GM19463 (cell line): ENCODE measurements at regions not wholly inside any gene's neighbourhood (a gene's known extent, or its start where the extent isn't known, plus 50 kb on each side); places are given as distances from the start of the nearest gene placed in this dataset.

ENCODE experiments used
- ATAC-seq: cut with Tn5 transposase; IDR thresholded peaks from one replicate; pipeline ENCODE4 v1.9.1; 2021; ENCODE audit warnings: mild to moderate bottlenecking, moderate library complexity; ENCODE audit not compliant: unreplicated experiment

DNA sequence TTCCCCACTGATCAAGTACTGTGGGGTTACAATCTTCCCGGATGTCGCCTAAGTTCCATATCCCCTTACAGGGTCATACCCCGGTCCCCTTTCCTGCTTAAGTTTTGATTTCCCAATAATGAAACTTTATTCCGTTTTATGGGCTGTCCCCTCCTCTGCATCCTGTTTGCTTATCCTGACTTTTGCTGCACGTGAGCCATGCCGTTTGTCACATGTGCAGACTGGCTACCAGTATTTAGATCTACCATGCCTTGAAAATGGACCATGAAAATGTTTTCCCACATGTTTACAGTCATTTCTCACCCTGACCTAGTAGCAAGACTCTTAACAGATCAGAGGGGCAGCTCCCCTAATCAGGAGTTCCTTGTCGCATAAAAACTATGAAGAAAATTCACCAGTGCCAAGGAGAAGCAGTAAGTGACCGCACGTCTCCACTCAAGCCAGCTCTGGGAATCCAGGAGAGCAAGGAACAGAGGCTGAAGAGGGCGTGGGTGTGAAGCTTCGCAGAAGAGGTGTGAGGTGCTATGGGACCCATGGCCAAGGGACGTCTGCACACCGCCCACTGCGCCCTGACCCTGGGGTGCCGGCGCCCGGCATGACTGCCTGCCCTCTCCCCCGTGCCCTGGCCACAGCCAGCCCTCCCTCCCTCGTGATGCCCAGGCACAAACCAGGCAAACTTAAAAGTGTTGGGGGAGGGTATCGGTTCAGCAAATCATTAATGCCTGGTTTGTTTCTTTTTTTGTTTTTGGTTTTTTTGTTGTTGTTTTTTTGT, 440.8 kb upstream of the SALL3 start:
- no peak for ATAC-seq

DNA sequence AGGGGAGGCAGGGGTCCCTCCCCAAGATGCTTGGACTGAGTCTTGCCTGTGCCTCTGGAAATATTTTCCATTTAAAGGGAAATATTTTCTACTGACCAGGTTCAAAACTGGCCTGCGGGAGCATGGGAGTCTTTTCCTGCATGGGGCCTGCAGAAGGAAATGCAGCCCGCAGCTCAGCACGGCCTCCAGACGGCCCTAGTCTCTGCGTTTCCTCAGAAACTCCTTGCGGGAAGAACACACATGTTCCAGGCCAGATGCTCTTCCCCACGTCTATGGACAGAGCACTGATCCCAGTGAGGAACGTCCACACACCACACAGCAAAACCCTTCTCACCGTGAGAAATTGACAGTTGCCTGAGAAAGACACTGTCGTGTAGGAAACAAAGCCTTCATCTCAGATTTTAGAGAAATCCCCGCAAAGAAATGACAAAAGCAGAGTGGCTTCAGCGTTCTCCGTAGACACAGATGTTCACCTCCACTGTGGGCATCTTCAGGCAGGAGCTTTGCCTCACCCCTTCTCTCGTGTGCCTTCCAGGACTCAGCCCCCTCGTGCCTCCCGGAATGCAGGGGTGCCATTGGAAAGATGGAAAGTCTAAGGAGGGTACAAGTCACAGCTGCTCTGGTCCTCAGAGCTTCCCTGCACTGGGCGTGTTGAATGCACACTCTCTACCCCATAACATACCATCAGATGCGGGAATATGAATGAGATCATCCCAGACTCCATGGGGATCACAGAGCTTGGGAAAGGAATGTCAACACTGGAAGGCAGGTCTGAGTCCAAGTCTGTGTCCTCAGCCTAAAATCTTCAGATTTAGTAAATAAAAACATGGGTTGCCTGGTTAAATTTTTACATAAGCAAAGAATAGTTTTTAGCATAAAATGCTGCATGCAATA, 438.7 kb upstream of the SALL3 start:
- no peak for ATAC-seq

DNA sequence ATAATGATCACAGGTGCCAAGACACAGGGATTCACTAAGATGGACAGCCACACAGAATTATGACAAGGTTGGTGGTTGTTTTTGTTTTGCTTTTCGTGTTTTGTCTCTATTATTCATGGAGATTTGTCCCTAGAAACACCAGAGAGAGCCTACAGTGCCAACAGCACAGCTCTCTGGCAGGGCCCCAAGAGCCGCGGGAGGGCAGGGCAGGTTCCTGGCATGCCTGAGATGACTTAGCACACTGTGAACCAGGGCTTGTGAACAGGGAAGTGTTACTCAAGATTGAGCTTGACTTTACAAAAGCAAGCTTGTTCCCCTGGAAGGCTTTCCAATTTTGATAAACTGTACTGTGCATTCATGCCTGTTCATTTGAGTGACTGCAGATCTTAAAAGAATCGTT, 437.4 kb upstream of the SALL3 start:
- ATAC-seq: no peak

DNA sequence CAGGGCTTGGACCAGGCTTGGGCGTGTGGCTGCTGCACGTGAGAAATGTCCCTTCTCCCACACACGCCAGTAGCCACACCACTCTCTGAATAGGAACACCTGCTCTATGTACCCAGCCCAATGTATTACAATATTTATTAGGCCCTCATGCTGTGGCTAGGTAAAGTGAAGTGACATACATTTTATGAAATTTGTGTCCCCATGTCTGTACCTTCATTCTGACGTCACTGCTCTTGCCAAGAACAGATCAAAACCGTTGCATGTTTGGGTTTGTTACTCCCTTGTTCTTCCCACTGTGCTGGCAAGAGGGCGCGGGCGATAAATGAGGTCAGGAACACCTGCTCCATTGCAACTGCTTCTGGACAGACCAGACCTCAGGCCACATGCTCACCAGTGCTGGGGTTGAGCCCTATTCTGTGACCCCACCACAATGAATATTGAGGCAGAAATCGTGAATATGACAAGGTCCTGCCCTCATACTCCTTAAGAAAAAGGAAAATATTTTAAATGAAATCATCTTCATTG, 436.4 kb upstream of the SALL3 start:
- ATAC-seq: no peak

DNA sequence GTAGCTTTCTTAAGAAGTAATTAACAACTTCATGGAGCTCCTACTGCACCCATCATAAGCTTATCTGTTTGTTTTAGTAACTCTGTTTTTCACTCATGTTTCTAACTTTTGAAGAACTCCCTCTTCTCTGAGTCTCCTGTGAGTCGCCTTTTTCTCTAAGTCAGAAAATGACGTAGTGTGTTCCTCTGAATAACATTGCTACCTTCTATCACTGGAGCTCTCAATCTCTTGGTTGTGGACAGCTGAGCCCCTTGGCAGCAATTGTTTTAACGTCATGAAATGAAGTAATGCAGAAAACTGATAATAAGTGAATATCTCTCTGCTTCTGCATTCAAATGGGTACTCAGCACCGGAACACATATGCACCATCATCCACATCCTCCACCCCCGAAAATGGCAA, 433.3 kb upstream of the SALL3 start:
- no peak for ATAC-seq

DNA sequence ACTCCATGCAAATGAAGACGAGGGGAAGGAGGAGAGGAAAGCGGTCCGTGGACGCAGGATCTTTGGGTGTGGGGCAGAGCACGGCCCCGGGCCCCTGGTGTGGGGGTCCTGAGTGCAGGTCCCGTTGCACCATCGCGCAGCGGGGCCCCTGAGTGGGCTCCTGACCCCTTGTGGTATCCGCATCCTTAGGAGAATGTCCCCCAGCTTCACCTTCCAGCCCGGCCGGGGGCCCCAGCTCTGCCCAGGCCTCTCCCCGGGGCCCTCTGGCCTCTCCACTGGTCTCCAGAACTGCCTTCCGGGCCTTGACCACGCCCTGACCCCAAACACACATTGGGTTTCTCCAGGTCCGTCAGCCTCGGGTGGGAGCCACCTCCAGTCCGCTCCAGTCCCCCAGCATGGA, 431.8 kb upstream of the SALL3 start:
- no peak for ATAC-seq

DNA sequence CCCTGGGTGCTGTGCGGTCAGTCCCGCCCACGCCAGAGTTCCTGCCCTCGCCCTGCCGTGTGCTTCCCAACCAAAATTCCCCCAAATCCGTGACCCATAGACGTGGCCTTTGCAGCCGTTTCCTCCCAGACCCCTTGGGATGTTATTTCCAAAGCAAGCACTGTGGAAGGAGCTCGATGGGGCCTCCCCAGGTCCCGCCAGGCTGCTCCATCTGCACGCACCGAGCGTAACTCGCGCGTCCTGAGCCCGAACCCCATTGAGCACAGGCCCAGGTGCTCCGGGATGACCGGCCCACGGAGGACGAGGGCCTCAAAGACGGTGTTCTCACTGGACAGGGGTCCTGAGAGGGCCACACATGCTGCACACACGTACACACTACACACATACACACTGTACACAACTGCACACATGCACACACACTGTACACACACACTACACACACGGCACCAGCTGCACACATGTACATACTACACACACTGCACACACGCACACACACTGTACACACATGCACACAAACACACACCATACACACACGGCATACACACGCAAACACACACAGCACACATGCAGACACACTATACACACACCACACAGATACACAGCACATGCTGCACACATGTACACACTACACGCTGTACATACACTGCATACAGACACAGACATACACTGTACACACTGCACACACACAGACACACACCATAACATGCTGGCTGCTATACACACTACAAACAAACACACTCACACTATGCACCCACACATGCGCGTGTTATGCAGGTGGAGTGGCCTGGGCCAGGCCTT, 431.2 kb upstream of the SALL3 start:
- no peak for ATAC-seq

DNA sequence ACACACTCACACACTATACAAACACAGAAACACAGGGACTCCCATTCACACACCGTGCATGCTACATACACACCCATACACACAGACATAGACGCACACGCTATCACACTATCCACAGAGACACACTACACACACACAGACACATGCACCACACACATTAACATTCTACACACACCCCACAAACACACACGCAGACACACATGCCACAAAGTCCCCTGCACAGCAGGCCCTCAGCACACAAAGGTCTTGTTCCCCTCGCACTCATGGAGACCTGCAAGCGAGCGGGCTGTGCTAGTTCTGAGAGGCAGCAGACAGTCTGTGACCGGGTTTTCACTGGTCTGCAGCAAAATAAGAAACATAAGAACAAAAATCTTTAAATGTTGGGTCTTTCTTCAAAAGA, 429.6 kb upstream of the SALL3 start:
- no peak for ATAC-seq

DNA sequence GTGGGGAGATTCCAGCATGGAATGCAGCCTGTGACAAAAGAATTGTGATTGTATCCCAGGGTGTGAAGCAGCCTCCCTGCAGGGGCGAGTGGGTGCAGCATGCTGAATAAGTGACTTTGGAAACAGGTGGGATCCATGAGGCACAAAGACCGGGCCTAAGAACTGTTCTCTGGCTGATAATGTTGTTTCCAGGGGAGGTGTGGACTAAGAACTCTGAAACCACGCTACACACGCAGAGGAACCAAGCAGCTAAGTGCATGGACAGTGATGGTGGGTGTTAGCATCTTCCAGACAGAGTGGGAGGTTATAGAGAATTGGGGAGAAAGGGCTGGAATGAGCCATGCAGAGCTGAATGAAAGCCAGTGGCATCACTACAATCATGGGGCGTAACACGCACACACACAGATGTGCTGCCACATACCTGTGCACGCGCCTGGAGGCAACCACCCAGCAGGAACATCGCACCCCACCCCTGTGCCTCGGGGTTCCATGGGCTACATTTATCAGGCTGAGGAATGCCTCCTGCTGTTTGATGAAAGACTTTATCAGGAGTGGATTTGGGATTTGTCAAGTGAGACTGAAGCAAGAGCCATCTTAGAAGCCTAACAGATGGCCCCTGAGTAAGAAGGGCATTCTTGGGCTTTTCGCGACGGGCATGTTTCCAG, 424.5 kb upstream of the SALL3 start:
- ATAC-seq: no peak

DNA sequence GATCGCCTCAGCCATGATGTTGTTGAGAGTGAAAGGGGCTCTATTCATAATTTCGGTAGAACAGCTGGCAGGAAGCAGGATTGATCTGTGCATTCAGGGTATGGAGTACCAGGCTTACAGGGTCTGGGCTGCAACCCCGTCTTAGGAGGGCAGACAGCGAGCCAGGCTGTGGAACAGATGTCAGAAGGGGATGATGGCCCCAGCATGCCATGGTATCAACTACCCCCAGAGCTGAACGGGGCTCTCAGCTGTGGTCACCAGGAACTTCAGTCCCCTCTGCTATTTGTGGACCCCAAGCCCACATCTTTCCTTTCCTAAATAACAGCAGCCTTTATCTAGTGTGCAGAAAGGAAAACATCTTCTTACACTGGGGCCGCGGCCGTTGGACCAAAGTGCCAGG, 422.2 kb upstream of the SALL3 start:
- no peak for ATAC-seq

DNA sequence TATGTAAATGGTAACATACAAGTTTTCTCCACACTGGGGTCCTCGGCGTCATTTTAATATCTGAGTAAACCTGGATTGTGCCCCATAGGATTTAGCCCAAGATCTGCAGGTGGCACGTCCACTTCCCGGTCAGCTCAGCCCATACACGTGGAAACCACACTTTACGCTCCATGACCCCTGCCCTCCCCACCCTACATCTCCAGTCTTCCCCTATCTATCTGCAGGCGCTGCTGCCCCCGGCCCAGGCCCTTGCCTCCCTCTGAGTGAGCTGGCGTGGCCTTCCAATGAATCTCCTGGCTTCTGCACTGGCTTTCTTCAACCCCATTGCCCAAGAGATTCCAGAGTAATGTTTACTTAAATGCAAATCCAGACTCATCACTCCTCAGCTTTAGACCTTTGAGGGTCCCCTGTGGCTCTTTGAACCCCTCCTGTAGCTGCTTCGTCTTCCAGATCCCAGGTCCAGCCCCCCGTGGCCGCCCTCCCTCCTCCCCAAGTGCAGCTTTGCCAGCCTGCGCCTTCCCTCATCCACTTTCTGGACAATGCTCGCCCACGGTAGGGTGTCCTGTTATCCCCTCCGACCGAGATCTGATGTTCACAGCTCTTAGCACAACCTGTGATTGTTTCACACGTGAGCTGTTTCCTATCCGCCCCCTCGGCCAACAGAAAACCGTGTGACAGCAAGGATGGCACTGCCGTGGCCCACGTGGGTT, 421.4 kb upstream of the SALL3 start:
- no peak for ATAC-seq

DNA sequence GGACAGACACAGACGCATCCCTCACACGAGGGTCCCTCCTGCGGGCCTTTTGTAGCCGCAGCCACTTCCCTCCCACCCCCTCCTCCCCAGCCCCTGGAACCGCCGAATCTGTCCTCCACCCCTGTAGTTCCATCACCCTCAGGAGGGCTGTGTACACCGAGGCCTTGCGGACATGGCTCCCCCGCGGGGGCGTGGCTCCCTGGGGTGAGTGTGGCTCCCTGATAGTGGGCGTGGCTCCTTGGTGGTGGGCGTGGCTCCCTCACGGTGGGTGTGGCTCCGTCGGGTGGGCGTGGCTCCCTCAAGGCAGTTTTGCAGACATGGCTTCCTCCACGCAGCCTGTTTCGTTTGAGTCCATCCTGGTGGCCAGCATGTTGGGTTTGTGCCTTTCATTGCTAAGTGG, 420.7 kb upstream of the SALL3 start:
- no peak for ATAC-seq

DNA sequence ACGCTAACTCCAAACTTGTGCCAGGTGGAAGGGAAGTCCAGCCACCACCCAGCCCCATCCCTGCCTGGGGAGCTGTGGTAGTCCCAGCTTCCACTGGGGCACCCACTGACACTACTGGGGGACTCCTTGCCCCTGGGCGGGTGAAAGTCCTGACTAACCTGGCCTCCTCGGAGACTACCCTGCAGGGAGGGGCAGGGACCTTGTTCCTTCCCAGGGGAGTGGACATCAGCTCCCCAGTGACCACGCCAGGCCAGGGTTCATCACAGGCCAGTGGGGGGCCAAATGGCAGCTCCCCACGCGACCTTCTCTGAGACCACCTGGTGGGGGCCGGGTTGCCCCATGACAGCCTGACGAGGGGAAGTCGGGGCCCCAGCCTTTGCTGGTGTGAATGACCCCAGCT, 420.0 kb upstream of the SALL3 start:
- no peak for ATAC-seq

DNA sequence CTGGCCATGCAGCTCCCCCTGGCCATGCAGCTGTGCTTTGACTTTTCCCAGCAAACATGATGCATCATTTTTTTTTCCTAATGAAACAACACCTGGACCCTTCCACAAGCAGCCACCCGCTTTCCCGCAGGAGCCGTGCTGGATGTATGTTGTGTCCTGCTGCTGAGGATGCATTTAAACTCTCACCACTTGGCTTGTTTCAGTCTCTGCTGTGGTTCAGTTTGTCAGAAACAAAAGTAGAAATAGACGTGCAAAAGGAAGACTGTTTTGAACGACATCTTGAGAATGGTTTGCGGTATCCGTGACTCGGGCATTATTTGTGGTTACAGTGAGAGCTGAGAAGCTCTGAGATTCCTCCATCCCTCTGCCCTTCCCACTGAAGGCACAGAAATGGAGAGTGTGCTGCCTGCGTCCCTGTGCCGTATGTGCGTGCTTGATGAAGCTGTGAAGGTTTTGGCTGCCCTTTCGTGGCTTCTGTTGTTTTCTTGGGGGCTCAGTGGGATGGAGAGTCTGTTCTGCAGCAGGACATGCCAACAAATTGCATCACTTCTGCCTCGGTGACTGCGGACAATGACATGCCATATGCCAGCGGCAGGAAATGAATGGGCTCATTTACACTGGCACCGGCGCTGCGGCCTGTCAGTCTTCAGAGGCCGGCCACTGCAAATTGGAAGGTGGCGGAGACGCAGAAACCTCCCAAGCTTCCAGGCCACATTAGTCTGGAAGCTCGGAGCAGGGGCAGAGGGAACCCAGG, 417.7 kb upstream of the SALL3 start:
- ATAC-seq: no peak

DNA sequence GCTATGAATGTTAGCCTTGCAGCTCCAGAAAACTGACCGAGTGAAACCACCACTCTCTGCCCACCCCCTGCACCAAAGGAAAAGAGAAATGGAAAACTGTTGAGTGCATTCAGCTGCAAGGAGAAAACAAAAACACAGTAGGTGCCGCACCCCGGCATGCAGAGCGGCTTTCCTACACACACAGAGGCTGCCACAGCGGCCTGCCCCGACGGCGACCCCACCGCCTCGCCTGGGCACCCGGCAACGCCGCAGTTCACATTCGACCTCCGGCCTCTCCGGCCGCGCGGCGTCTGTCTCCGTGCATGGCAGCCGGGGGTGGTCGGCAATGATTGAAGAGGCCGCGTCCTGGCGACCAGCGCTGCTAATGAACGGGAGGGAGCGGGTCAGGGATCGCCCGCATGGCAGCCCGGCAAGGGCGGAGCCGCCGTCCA, 417.1 kb upstream of the SALL3 start:
- no peak for ATAC-seq

DNA sequence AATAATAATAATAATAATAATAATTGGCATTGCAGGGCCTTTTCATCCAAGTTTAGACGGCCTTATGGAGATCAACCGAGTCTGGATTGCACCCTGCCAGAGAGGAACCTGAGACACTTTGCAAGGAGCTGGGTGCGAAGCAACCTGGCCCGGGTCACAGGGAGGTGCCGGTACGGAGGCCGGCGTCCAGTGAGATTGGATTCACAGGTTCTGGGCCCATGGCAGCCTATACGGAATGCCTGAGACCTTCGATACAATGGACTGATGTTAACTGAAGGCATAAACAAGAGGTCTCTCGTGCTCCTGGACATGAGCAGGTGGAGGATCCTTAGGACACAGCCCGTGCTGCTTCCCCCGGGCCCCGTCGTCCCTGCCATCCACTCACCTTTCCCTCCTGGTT, 416.5 kb upstream of the SALL3 start:
- ATAC-seq: no peak

DNA sequence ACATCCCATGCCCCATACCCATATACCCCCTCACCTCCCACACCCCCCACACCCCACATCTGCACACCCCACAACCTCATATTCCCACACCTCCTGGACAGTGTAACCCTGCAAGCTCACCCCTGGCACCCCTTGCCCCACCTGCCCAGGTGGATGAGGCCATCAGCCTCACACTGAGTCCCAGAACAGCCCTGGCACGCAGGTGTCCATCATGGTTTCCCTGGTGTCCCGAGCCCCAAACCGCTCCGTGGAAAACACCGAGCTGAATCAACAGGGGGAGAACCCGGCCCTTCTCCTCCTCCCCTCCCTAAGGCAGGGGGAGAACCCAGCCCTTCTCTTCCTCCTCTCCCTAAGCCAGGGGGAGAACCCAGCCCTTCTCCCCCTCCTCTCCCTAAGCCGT, 415.6 kb upstream of the SALL3 start:
- ATAC-seq: no peak

DNA sequence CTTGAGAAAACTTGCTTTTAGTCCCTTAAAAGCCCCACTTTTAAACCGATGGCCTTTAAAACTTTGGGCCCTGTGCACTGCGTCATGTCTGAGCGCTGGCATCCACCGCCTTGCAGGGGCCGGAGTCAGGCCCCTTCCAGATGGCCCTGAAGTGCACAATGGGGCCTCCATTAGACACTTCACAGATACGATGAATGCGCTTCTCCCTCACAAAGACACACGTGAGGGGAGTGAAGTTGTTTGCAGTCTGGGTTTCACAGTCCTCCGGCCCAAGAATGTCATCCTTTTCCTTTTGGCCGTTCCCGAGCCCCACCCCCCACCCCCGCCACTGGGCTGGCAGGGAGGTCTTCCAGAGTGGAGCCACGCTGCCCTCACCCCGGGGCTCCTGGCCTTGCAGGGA, 415.1 kb upstream of the SALL3 start:
- ATAC-seq: no peak

DNA sequence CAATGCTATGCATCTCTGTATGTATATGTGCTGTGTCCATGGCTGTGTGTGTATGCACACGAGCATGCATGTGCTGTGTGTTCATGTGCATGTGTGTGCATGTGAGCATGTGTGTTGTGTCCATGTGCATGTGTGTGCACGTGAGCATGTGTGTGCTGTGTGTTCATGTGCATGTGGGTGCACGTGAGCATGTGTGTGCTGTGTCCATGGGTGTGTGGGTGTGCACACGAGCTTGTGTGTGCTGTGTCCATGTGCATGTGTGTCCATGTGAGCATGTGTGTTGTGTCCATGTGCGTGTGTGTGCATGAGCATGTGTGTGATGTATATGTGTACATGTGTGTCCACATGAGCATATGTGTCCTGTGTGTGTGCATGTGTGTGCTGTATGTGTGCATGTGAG, 414.4 kb upstream of the SALL3 start:
- ATAC-seq: no peak
